ENCODE measurements at regions not wholly inside any gene's neighbourhood (a gene's known extent, or its start where the extent isn't known, plus 50 kb on each side); places are given as distances from the start of the nearest gene placed in this dataset.

GRCh38 chr5:33339413-33339812, 101.4 kb upstream of the TARS1 start:
- no peak for TF ChIP-seq POLR2A (IDR thresholded peaks at IDR 0.05)
- no peak for TF ChIP-seq CTCF (IDR thresholded peaks at IDR 0.05)
- TF ChIP-seq EP300 (IDR thresholded peaks at IDR 0.05): no peak

All from ovary (tissue), 3 donors.